ENCODE measurements at regions not wholly inside any gene's neighbourhood (a gene's known extent, or its start where the extent isn't known, plus 50 kb on each side); places are given as distances from the start of the nearest gene placed in this dataset.

DNA sequence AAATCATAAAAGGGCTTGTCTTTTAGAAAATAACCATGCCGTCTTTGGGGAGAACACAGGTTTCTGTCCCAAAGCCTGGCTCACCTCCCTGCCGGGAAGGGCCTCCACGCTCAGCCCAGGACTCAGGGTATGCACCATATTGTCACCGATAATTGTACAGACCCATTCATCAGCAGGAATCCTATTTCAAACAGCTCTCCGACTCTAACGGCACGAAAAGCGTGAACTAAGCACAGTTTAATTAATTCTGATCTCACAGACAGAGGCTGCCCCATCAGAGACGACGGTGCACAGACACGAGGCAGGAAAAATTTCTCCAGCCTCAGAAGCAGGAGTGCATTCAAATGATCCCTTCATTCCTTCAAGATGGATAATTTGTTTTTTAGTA, 276.2 kb downstream of the MYCN start:
- TF ChIP-seq CTCF (IDR thresholded peaks at IDR 0.05), result no peak
- no peak for TF ChIP-seq POLR2A (IDR thresholded peaks at IDR 0.05)
- TF ChIP-seq POLR2AphosphoS5 (IDR thresholded peaks at IDR 0.05), result no peak
